ENCODE measurements at regions not wholly inside any gene's neighbourhood (a gene's known extent, or its start where the extent isn't known, plus 50 kb on each side); places are given as distances from the start of the nearest gene placed in this dataset.
A peak's percentile ranks its signal among the peaks of the same experiment; 100 is the strongest.

DNA sequence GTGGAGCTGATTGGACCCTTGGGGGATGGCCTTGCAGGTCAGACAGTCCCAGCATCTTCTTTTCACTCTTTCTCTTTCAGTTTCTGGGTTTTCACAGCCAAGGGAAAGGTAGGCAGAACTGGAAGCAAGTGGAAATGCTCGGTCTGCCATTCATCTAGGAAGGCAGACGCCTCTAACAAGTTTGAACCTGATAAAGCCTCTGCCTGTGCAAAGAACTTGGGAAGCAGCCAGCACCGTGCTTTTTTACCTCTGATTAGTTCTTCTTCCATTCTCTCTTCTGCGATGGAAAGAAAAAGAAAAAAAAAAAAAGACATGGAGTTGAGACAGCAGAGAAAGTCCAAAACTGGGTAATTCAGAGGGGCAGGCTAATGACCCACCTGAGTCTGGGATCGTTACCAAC lies 997.8 kb upstream of the EEF2KMT start:
- Histone ChIP-seq H3K4me1 (ENCODE audit: control insufficient read depth in 2 of 3, insufficient read depth in 2 of 3, low read depth in 1 of 3, low read length in 3 of 3) (no peaks in the 10 kb centered on the region), H3K27ac (ENCODE audit: low read depth in 2 of 2, low read length in 2 of 2) (no peak overlapping the region), H3K9me3 (ENCODE audit: control insufficient read depth in 2 of 3, insufficient read depth in 1 of 3, low read length in 3 of 3) (peaks cover 0 to 6% (median 4%) of the 10 kb centered on the region in 3 donors), H3K4me3 (ENCODE audit: low read length in 3 of 3) (no peak overlapping the region), H3K36me3 (ENCODE audit: control insufficient read depth in 2 of 3, insufficient read depth in 3 of 3, low read length in 3 of 3) (no peaks in the 10 kb centered on the region), H3K27me3 (ENCODE audit: control insufficient read depth, insufficient read depth, low read length) (no peaks in the 10 kb centered on the region), H3K9ac (ENCODE audit: low read length in 3 of 3) (no peak overlapping the region)
- intact Hi-C loops (cut with DNase I): no loop called here
- no peak for FAIRE-seq
- TF ChIP-seq, protein P1, sequence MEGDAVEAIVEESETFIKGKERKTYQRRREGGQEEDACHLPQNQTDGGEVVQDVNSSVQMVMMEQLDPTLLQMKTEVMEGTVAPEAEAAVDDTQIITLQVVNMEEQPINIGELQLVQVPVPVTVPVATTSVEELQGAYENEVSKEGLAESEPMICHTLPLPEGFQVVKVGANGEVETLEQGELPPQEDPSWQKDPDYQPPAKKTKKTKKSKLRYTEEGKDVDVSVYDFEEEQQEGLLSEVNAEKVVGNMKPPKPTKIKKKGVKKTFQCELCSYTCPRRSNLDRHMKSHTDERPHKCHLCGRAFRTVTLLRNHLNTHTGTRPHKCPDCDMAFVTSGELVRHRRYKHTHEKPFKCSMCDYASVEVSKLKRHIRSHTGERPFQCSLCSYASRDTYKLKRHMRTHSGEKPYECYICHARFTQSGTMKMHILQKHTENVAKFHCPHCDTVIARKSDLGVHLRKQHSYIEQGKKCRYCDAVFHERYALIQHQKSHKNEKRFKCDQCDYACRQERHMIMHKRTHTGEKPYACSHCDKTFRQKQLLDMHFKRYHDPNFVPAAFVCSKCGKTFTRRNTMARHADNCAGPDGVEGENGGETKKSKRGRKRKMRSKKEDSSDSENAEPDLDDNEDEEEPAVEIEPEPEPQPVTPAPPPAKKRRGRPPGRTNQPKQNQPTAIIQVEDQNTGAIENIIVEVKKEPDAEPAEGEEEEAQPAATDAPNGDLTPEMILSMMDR (IDR thresholded peaks at IDR 0.05; ENCODE audit: borderline replicate concordance, extremely low read depth, insufficient read depth): no peak
- no peak for DNase-seq

GRCh38 chr16:6091021-6091420 lies 993.4 kb upstream of the EEF2KMT start:
- intact Hi-C loops (cut with DNase I): no loop called here

DNA sequence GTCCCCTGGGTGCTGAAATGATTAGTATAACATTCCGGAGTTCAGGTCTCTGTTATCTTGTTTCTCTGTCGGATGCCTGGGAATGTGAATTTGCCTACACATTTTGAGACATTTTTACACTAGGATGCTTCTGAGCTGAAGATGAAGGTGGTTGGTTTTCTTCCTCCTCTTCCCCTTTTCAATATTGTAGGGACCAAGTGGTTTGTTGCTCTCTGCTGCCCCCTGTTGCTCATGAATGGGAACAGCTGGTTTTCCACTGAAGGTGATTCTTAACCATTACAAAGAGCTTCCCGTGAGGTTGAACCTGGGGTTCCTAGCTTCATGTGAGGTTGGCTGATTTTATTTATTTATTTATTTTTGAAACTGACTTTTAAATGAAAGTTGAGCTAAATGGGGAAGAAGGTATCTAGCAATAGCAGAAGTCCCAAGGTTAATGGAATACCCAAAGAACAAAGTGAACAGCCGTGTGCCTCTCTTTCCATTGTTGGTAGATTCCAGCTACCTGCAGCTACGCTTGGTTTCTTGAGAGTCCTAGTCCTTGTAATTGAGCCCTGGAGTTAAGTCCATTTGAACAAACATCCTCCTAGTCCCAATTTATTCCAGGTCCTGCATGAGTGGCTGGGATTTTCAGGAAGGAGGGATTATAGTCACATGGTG lies 983.9 kb upstream of the EEF2KMT start:
- H3K27me3 ChIP-seq (ENCODE audit: control insufficient read depth, insufficient read depth, low read length): no peaks in the 10 kb centered on the region
- intact Hi-C loops (cut with DNase I): no loop called here
- H3K4me1 ChIP-seq (ENCODE audit: control insufficient read depth in 2 of 3, insufficient read depth in 2 of 3, low read depth in 1 of 3, low read length in 3 of 3): no peaks in the 10 kb centered on the region
- TF ChIP-seq, protein P1 (IDR thresholded peaks at IDR 0.05; ENCODE audit: borderline replicate concordance, extremely low read depth, insufficient read depth): peak; percentile 50
- DNase-seq (peak in 4 of 5 donors; percentile 39 to 68 (median 58)), FAIRE-seq (peak; percentile 13)
- H3K27ac ChIP-seq (ENCODE audit: low read depth in 2 of 2, low read length in 2 of 2): no peak overlapping the region
- no peaks in the 10 kb centered on the region for H3K36me3 ChIP-seq (ENCODE audit: control insufficient read depth in 2 of 3, insufficient read depth in 3 of 3, low read length in 3 of 3)
- no peak overlapping the region for H3K9ac ChIP-seq (ENCODE audit: low read length in 3 of 3)
- H3K9me3 ChIP-seq (ENCODE audit: control insufficient read depth in 2 of 3, insufficient read depth in 1 of 3, low read length in 3 of 3): no peaks in the 10 kb centered on the region
- H3K4me3 ChIP-seq (ENCODE audit: low read length in 3 of 3): no peak overlapping the region

More at GRCh38 chr16:6091021-6091420, 993.4 kb upstream of the EEF2KMT start:
- H3K9me3 ChIP-seq (ENCODE audit: control insufficient read depth in 2 of 3, insufficient read depth in 1 of 3, low read length in 3 of 3): peaks cover 0 to 6% (median 4%) of the 10 kb centered on the region in 3 donors
- DNase-seq (no peak), FAIRE-seq (no peak)
- H3K4me1 ChIP-seq (ENCODE audit: control insufficient read depth in 2 of 3, insufficient read depth in 2 of 3, low read depth in 1 of 3, low read length in 3 of 3): no peaks in the 10 kb centered on the region
- H3K27me3 ChIP-seq (ENCODE audit: control insufficient read depth, insufficient read depth, low read length): no peaks in the 10 kb centered on the region
- no peak overlapping the region for H3K4me3 ChIP-seq (ENCODE audit: low read length in 3 of 3)
- no peak overlapping the region for H3K27ac ChIP-seq (ENCODE audit: low read depth in 2 of 2, low read length in 2 of 2)
- no peak overlapping the region for H3K9ac ChIP-seq (ENCODE audit: low read length in 3 of 3)
- no peaks in the 10 kb centered on the region for H3K36me3 ChIP-seq (ENCODE audit: control insufficient read depth in 2 of 3, insufficient read depth in 3 of 3, low read length in 3 of 3)
- TF ChIP-seq, protein P1 (IDR thresholded peaks at IDR 0.05; ENCODE audit: borderline replicate concordance, extremely low read depth, insufficient read depth): no peak
